H9 (cell line): ENCODE measurements at regions not wholly inside any gene's neighbourhood (a gene's known extent, or its start where the extent isn't known, plus 50 kb on each side); places are given as distances from the start of the nearest gene placed in this dataset.

Experiments
- DNase-seq: peaks from one replicate; pipeline ENCODE4 v3.0.0-alpha.2; 2017
- H2AFZ ChIP-seq: one replicate; pipeline ENCODE4 v1.6.1; 2013; ENCODE audit warnings: mild to moderate bottlenecking, low read length, control low read depth, moderate library complexity
- H2AK5ac ChIP-seq: 2 replicates; pipeline ENCODE4 v1.6.1; 2013; ENCODE audit warnings: low read length, control low read depth, mixed read lengths; ENCODE audit not compliant: insufficient read length
- H2BK120ac ChIP-seq: one replicate; pipeline ENCODE4 v1.6.1; 2013; ENCODE audit warnings: low read depth, mild to moderate bottlenecking, low read length, control low read depth, inconsistent platforms; ENCODE audit not compliant: poor library complexity, severe bottlenecking
- H2BK12ac ChIP-seq: 2 replicates; pipeline ENCODE4 v1.6.1; 2013; ENCODE audit warnings: low read length, control low read depth, mixed read lengths, low read depth; ENCODE audit not compliant: insufficient read length
- H2BK15ac ChIP-seq: 2 replicates; pipeline ENCODE4 v1.6.1; 2013; ENCODE audit warnings: low read depth, low read length, control low read depth
- H2BK20ac ChIP-seq: one replicate; pipeline ENCODE4 v1.6.1; 2013; ENCODE audit warnings: low read depth, mild to moderate bottlenecking, low read length, control low read depth, inconsistent platforms; ENCODE audit not compliant: poor library complexity, severe bottlenecking
- H2BK5ac ChIP-seq: 2 replicates; pipeline ENCODE4 v1.6.1; 2013; ENCODE audit warnings: low read length, control low read depth, mixed read lengths; ENCODE audit not compliant: insufficient read length
- H3K14ac ChIP-seq: 2 replicates; pipeline ENCODE4 v1.6.1; 2013; ENCODE audit warnings: low read length, control low read depth; ENCODE audit not compliant: insufficient read depth
- H3K18ac ChIP-seq: 2 replicates; pipeline ENCODE4 v1.6.1; 2013; ENCODE audit warnings: low read depth, mild to moderate bottlenecking, mixed read lengths, low read length, control low read depth; ENCODE audit not compliant: insufficient read length
- H3K23ac ChIP-seq: 2 replicates; pipeline ENCODE4 v1.6.1; 2013; ENCODE audit warnings: low read length, control low read depth, mixed read lengths, low read depth; ENCODE audit not compliant: insufficient read length
- H3K23me2 ChIP-seq: 2 replicates; pipeline ENCODE4 v1.6.1; 2013; ENCODE audit warnings: low read depth, mild to moderate bottlenecking, mixed read lengths, low read length, control low read depth; ENCODE audit not compliant: insufficient read length, poor library complexity, severe bottlenecking
- H3K27ac ChIP-seq: 2 replicates; pipeline ENCODE4 v1.5.1; 2013; ENCODE audit warnings: low read length, control low read depth, mixed read lengths, low read depth; ENCODE audit not compliant: insufficient read length
- H3K27me3 ChIP-seq: 2 replicates; pipeline ENCODE4 v1.6.1; 2013; ENCODE audit warnings: low read length, control low read depth, inconsistent platforms; ENCODE audit not compliant: insufficient read depth
- H3K4ac ChIP-seq: 2 replicates; pipeline ENCODE4 v1.6.1; 2013; ENCODE audit warnings: low read depth, mild to moderate bottlenecking, control low read depth, inconsistent platforms, low read length, moderate library complexity
- H3K4me1 ChIP-seq: 2 replicates; pipeline ENCODE4 v1.6.1; 2013; ENCODE audit warnings: low read length, control low read depth, inconsistent platforms; ENCODE audit not compliant: insufficient read depth
- H3K4me2 ChIP-seq: 2 replicates; pipeline ENCODE4 v1.6.1; 2013; ENCODE audit warnings: low read length, control low read depth, mixed read lengths; ENCODE audit not compliant: insufficient read length, insufficient read depth
- H3K56ac ChIP-seq: 2 replicates; pipeline ENCODE4 v1.6.1; 2013; ENCODE audit warnings: low read depth, mild to moderate bottlenecking, mixed read lengths, low read length, control low read depth; ENCODE audit not compliant: insufficient read length
- H3K79me1 ChIP-seq: 2 replicates; pipeline ENCODE4 v1.6.1; 2013; ENCODE audit warnings: low read depth, mild to moderate bottlenecking, moderate library complexity, low read length, control low read depth, inconsistent platforms; ENCODE audit not compliant: insufficient read depth, poor library complexity, severe bottlenecking
- H3K79me2 ChIP-seq: 2 replicates; pipeline ENCODE4 v1.6.1; 2013; ENCODE audit warnings: low read length, control low read depth, inconsistent platforms; ENCODE audit not compliant: insufficient read depth
- H3K9ac ChIP-seq: 2 replicates; pipeline ENCODE4 v1.6.1; 2013; ENCODE audit warnings: low read length, control low read depth, mixed read lengths; ENCODE audit not compliant: insufficient read length; ENCODE audit errors: extremely low read depth
- H3K9me3 ChIP-seq: one replicate; pipeline ENCODE4 v1.6.1; 2013; ENCODE audit warnings: low read depth, low read length, inconsistent platforms; ENCODE audit not compliant: control insufficient read depth
- H3T11ph ChIP-seq: one replicate; pipeline ENCODE4 v1.6.1; 2013; ENCODE audit warnings: mild to moderate bottlenecking, low read length, control low read depth, inconsistent platforms
- H4K20me1 ChIP-seq: one replicate; pipeline ENCODE4 v1.6.1; 2013; ENCODE audit not compliant: control insufficient read depth, insufficient read length, insufficient read depth
- H4K5ac ChIP-seq: 2 replicates; pipeline ENCODE4 v1.6.1; 2013; ENCODE audit warnings: low read depth, mild to moderate bottlenecking, mixed read lengths, low read length, control low read depth; ENCODE audit not compliant: insufficient read length
- H4K8ac ChIP-seq: replicated peaks from 2 replicates; pipeline ENCODE4 v1.6.1; 2013; ENCODE audit warnings: low read length, control low read depth, mixed read lengths, low read depth; ENCODE audit not compliant: insufficient read length
- H4K91ac ChIP-seq: 2 replicates; pipeline ENCODE4 v1.6.1; 2013; ENCODE audit warnings: low read depth, mild to moderate bottlenecking, moderate library complexity, mixed read lengths, low read length, control low read depth; ENCODE audit not compliant: insufficient read length
- H3K27ac Mint-ChIP-seq, 3 experiments: 2 replicates in 2 of 3; 3 replicates in 1 of 3; pipeline ENCODE4 v1.8.0; 2020 to 2021; ENCODE audit warnings: mixed read lengths in 3 of 3, mild to moderate bottlenecking in 1 of 3, moderate library complexity in 1 of 3
- H3K27me3 Mint-ChIP-seq: 2 replicates; pipeline ENCODE4 v1.8.0; 2021; ENCODE audit warnings: low read depth, mild to moderate bottlenecking, moderate library complexity, mixed read lengths
- H3K36me3 Mint-ChIP-seq, 3 experiments: 2 replicates in 2 of 3; 3 replicates in 1 of 3; pipeline ENCODE4 v1.8.0; 2020 to 2021; ENCODE audit warnings: low read depth in 3 of 3, mixed read lengths in 3 of 3; ENCODE audit not compliant: insufficient read depth in 1 of 3
- H3K4me1 Mint-ChIP-seq, 2 experiments: 2 replicates each; pipeline ENCODE4 v1.8.0; 2020; ENCODE audit warnings: mixed read lengths in 2 of 2
- H3K4me3 Mint-ChIP-seq, 2 experiments: 2 replicates in 1 of 2; 3 replicates in 1 of 2; pipeline ENCODE4 v1.8.0; 2020 to 2021; ENCODE audit warnings: mild to moderate bottlenecking in 2 of 2, mixed read lengths in 2 of 2, moderate library complexity in 1 of 2
- H3K9me3 Mint-ChIP-seq, 2 experiments: 2 replicates in 1 of 2; 3 replicates in 1 of 2; pipeline ENCODE4 v1.8.0; 2020; ENCODE audit warnings: mild to moderate bottlenecking in 2 of 2, mixed read lengths in 2 of 2, moderate library complexity in 1 of 2
- CTCF ChIP-seq: fragments of 200-600 bp; sonication (generic); conservative IDR thresholded peaks from 3 replicates; pipeline ENCODE4 v1.8.0; 2021; ENCODE audit warnings: antibody characterized with exemption, mild to moderate bottlenecking

GRCh38 chr5:164649266-164649665 lies 1143.8 kb downstream of the MAT2B start:
- H2BK5ac ChIP-seq = no peak overlapping the region
- no peak overlapping the region for H2BK20ac ChIP-seq
- no peaks in the 10 kb centered on the region for H3K9me3 ChIP-seq
- no peak overlapping the region for H4K5ac ChIP-seq
- no peak overlapping the region for H3K4me2 ChIP-seq
- no peak overlapping the region for H2AK5ac ChIP-seq
- H3K79me1 ChIP-seq = no peaks in the 10 kb centered on the region
- no peak overlapping the region for H3T11ph ChIP-seq
- no peaks in the 10 kb centered on the region for H3K27me3 Mint-ChIP-seq
- H3K4ac ChIP-seq = no peak overlapping the region
- H3K27ac Mint-ChIP-seq = no peak overlapping the region
- H2BK15ac ChIP-seq = no peak overlapping the region
- H4K20me1 ChIP-seq = no peaks in the 10 kb centered on the region
- H4K91ac ChIP-seq = no peak overlapping the region
- H3K9me3 Mint-ChIP-seq = peaks cover 2 to 4% of the 10 kb centered on the region in 2 experiments; a peak in 4 of 5 replicates
- H3K9ac ChIP-seq = no peak overlapping the region
- H2AFZ ChIP-seq = no peak overlapping the region
- no peak overlapping the region for H2BK12ac ChIP-seq
- no peak for TF ChIP-seq CTCF
- H3K23me2 ChIP-seq = no peaks in the 10 kb centered on the region
- no peak overlapping the region for H3K23ac ChIP-seq
- no peak overlapping the region for H2BK120ac ChIP-seq
- no peak overlapping the region for H3K27ac ChIP-seq
- no peaks in the 10 kb centered on the region for H3K4me1 Mint-ChIP-seq
- no peak overlapping the region for H4K8ac ChIP-seq
- H3K79me2 ChIP-seq = no peaks in the 10 kb centered on the region
- H3K14ac ChIP-seq = no peak overlapping the region
- H3K4me1 ChIP-seq = no peaks in the 10 kb centered on the region
- peaks cover 0 to 3% (median 2%) of the 10 kb centered on the region in 3 experiments; a peak in 1 of 7 replicates for H3K36me3 Mint-ChIP-seq
- no peaks in the 10 kb centered on the region for H3K27me3 ChIP-seq
- no peak overlapping the region for H3K4me3 Mint-ChIP-seq
- H3K18ac ChIP-seq = no peak overlapping the region
- DNase-seq = no peak
- H3K56ac ChIP-seq = no peak overlapping the region
